Stimulated activated CD8-positive, alpha-beta memory T cell treated with anti-CD3 and anti-CD28 coated beads, Interleukin-12 subunit alpha, Interleukin-12 subunit beta, amount 100 ng/mL, for 24 hours (primary cell): ENCODE measurements at regions not wholly inside any gene's neighbourhood (a gene's known extent, or its start where the extent isn't known, plus 50 kb on each side); places are given as distances from the start of the nearest gene placed in this dataset.
"Not testable (repeated sequence)": the region's sequence is repeated elsewhere in the genome, so short reads cannot be mapped to it uniquely, and the experiment has no call there.

Experiments
- DNase-seq: peaks from one replicate; pipeline ENCODE4 v3.0.0-alpha.2; 2020; ENCODE audit errors: extremely low read depth

DNA sequence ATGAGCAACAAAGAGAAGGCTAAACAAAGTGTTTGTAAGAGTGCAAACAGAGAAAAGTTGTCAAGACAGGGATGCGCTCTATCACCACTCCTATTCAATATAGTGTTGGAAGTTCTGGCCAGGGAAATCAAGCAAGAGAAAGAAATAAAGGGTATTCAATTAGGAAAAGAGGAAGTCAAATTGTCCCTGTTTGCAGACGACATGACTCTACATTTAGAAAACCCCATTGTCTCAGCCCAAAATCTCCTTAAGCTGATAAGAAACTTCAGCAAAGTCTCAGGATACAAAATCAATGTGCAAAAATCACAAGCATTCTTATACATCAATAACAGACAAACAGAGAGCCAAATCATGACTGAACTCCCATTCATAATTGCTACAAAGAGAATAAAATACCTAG is 143.4 kb upstream of the POGK start:
- DNase-seq: not testable (repeated sequence)

- DNase-seq: no peak
Observed at GRCh38 chr1:166698771-166699170, 140.5 kb upstream of the POGK start.

DNA sequence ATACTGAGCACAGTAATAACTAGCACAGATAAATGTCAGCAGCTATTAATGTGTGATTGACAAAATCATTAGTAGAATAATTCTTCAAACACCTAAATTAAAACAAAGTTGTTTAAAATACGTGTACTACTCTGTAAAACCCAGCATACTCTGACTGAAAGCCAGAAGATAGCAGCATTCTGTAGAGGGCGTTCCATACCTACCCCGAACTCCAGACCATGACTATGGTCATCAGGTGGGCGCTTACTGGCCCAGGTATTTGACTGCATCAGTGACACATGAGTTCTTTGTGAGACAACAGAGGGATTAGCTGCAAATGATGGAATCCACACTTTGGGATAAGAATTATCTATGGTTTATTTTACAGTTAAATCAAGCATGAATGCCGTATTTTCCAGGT is 139.7 kb upstream of the POGK start:
- DNase-seq: no peak

DNA sequence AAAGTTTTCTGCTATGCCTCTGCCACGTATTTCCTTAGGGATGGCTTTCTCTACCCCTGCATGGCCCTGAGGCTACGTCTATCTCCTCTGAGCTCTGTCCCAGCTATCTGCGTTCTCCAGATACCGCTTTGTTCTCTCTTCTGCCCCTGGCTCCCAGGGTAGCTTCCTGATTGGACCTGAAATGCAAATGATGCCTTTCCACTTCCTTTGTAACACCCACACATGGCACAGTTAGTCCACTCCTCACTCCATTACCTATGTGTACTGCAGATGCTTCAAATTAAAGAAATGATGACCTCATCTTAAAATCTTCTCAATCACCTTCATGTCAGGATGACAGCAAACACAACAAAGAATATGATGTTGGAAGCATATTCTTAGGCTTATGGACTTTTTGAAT is 138.6 kb upstream of the POGK start:
- DNase-seq: no peak

- DNase-seq: no peak
Observed at GRCh38 chr1:166701603-166702100, 137.6 kb upstream of the POGK start.

DNA sequence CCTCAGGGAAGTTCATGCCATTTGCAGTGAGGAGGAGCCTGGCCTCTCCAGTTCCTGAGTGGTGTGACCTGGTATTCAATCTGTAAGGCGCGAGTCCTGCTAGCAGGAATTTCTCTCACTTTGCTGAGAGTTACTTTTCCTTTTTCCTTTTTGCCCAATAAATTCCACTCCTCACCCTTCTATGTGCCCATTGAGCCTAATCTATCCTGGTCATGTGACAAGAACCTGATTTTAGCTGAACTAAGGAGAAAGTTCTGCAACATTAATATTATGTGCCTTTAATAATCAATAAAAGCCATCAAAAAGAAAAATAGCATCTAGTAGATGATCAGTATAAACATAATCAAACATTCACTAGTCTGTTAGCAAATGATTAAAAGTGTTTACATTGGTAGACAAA is 136.1 kb upstream of the POGK start:
- no peak for DNase-seq

DNA sequence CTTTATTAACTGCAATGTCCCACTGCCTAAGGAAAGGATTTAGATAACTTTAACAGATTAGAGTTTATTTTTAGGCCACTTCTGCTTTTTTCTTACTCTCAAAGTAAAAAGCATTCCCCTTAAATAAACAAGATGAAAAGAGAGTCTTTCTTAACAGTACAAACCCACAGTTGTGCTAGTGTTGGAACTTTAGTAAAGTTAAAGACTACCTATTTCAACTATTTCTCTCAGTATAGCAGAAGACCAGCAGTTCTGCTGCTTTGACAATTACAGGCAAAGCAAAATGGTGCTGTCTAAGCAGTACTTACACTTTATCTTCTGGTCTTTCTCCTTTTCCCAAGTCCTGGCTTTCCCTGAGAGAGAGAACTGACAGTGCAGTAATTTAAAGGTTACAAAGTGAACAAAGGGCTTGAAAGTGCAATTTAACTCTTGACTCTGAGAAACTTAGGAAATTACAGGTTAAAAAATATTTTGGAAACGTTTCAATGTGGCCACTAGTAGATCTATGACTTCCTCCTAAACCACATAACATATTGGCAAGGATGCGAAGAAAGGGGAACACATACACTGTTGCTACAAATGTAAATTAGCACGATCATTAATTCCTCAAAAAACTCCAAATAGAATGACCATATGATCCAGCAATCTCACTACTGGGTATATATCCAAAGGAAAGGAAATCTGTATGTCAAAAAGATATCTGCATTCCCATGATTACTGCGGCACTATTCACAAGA is 135.4 kb upstream of the POGK start:
- no peak for DNase-seq

DNA sequence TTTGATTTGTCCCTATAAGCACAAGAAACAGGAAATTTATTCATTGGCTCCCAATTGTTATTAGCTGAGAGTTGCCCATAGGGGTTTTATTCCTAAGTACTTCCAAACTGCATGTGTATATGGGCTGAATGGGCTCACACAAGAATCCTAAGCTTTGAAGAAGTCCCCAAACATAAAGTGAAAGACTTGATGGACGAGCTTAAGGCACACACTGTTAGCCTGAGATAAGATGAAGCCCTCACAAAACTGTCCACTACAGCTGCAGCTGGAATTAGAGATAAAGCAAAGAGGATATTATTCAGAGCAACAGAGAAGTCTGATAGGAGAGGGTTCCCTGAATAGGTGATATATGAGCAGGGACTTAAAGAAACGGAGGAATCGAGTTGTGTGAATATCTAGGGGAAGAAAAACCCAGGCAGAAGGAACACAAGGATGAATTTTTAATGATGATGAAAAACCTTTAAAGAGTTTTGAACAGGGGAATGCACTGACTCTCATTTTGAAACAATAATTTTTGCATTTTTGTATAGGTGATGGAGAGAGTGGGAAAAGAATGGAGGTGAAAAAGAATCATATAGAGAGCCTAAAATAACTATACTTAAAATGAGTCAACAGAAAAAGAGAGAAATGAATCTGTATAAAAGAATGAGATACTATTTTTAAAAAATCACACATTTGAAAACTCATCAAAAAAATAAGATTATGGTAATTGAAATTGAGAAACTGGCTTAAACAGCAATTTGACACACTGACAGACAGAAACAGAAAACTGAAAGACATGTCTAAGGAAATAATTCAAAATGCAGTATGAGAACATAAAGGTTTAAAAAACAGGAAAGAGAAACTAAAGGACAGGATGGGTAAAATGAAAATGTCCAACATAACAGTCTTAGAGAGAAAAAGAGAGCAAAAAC is 133.6 kb upstream of the POGK start:
- no peak for DNase-seq

- no peak for DNase-seq
Observed at GRCh38 chr1:166716620-166717019, 122.7 kb upstream of the POGK start.

DNA sequence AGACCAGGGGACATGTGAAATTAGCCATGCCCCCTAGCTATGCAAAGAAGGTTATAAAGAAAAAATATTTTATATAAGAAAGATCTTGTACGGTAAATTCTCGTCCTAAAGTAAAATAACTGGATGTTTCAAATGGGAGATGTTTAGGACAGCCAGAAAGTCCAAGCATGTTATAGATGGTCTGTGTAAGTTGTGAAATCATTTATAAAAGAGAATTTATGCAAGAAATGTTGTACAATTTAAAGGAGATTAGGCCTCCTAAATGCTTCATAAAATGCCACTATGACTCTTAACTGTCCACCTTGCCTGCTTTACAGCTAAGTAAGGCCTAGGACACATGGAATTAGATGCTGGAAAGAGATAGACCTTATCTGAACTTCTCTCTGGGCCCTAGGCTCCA is 118.1 kb upstream of the POGK start:
- no peak for DNase-seq

GRCh38 chr1:166730299-166730888 is 108.9 kb upstream of the POGK start:
- no peak for DNase-seq

- no peak for DNase-seq
Observed at GRCh38 chr1:166738140-166738539, 101.1 kb upstream of the POGK start.

GRCh38 chr1:166738873-166739272 is 100.4 kb upstream of the POGK start:
- no peak for DNase-seq

DNA sequence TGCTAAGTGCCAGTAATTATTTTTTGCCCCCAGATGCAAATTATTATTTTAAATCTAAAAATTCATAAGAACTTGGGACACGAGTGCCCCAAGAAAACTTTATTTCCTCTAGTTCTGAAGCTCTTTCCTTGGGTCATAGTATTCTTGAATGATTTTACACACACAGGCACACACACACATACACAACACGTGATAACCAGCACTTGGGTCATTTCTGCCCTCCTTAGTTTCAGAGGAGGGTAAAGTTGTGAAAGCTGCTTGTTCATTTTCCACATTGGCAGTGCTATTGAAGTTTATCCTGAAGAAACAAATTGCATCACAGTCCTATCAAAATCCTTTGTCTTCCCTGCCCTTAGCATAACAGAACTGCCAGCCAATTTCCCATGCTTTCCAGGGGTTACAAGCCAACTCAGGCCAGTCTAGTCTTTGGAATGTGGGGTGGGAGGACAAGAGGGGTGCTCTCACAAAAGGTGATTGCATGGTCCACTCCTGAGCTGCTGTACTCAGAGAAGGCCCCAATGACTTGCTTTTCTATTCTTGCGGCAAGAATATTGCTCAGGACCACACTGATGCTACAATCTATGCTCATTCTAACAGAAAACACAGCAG is 98.5 kb upstream of the POGK start:
- DNase-seq: no peak

DNA sequence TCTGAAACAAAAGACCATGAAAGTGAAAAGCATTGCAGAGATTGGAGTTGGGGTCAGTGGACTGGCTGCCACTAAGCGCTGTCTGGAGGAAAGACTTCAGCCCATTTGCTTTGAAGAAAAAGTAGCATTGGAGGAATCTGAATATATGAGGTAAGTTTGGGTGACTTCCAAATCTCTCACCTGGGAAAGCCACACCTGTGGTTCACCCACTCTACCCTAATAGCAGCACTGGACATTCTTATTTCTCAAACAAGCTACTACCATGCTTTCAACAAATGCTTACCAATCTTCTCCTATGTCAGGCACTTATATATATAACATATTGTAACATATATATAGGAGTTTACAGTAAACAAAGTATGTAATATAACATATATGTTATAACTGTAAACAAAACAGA is 76.0 kb upstream of the POGK start:
- no peak for DNase-seq

DNA sequence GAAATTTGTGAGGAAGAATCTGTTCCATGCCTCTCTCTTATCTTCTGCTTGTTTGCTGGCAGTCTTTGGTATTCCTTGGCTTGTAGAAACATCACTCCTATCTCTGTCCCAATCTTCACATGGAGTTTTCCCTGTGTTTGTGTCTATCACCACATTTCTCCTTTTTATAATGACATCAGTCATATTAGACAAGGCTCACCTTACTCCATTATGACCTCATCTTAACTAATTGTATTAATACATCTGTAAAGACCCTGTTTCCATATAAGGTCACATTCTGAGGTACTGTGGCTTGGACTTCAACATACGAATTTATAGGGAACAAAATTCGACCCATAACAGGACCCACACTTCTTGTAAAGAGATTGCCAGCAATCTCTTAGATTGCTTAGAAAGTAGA is 72.3 kb upstream of the POGK start:
- DNase-seq: no peak

DNA sequence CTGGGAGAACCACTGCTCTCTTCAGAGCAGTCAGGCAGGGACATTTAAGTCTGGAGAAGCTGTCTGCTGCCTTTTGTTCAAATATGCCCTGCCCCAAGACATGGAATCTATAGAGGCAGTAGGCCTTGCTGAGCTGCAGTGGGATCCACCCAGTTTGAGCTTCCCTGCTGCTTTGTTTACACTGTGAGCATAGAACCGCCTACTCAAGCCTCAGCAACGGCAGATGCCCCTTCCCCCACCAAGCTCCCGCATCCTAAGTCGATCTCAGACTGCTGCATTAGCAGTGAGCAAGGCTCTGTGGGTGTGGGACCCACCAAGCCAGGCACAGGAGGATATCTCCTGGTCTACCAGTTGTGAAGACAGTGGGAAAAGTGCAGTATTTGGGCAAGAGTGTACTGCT is 54.6 kb upstream of the POGK start:
- DNase-seq: not testable (repeated sequence)

GRCh38 chr1:166785987-166786386 is 53.3 kb upstream of the POGK start:
- DNase-seq: no peak

DNA sequence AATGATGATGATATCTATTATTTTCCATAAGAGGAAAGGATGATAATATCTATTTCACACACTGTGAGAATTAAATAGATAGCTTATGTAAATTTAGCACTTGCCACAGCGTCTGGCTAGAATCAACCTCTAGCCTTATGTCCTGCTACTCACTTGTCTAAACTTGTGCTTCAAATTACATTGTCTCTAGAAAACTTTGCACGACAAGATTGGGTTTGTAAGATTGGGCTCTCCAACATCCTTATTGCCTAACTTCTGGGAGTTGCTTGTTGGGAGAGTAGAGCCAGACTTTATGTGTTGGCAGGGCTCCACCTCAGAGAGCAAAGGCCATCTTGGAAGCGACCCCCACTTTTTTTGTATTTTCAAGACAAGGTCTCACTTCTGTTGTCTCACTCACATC is 50.0 kb upstream of the POGK start:
- no peak for DNase-seq
